GM23248 (cell line): ENCODE measurements at regions not wholly inside any gene's neighbourhood (a gene's known extent, or its start where the extent isn't known, plus 50 kb on each side); places are given as distances from the start of the nearest gene placed in this dataset.
"Not testable (repeated sequence)": the region's sequence is repeated elsewhere in the genome, so short reads cannot be mapped to it uniquely, and the experiment has no call there.

Experiments
- DNase-seq: peaks from one replicate; pipeline ENCODE4 v3.0.0-alpha.2; 2015
- H2AFZ ChIP-seq: fragments of 200-600 bp; sonication (generic); 2 replicates; pipeline ENCODE4 v1.6.1; 2016; ENCODE audit warnings: antibody characterized with exemption
- H3F3A ChIP-seq: fragments of 200-600 bp; sonication (generic); 2 replicates; pipeline ENCODE4 v1.6.1; 2016; ENCODE audit warnings: mild to moderate bottlenecking, antibody characterized with exemption, mixed run types; ENCODE audit not compliant: insufficient read depth
- H3K27ac ChIP-seq: fragments of 200-600 bp; sonication (generic); 2 replicates; pipeline ENCODE4 v1.5.1; 2016; ENCODE audit warnings: mild to moderate bottlenecking
- H3K27me3 ChIP-seq: fragments of 200-600 bp; sonication (generic); replicated peaks from 2 replicates; pipeline ENCODE4 v1.6.1; 2016; ENCODE audit warnings: mild to moderate bottlenecking; ENCODE audit not compliant: insufficient read depth
- H3K36me3 ChIP-seq: fragments of 200-600 bp; sonication (generic); 2 replicates; pipeline ENCODE4 v1.6.1; 2016; ENCODE audit warnings: low read depth, mild to moderate bottlenecking
- H3K4me1 ChIP-seq: fragments of 200-600 bp; sonication (generic); 2 replicates; pipeline ENCODE4 v1.6.1; 2016; ENCODE audit warnings: mild to moderate bottlenecking; ENCODE audit not compliant: insufficient read depth
- H3K4me2 ChIP-seq: fragments of 200-600 bp; sonication (generic); one replicate; pipeline ENCODE4 v1.6.1; 2016; ENCODE audit warnings: mild to moderate bottlenecking; ENCODE audit not compliant: unreplicated experiment
- H3K4me3 ChIP-seq: fragments of 200-600 bp; sonication (generic); 2 replicates; pipeline ENCODE4 v1.5.1; 2016; ENCODE audit warnings: mild to moderate bottlenecking
- H3K79me2 ChIP-seq: fragments of 200-600 bp; sonication (generic); 2 replicates; pipeline ENCODE4 v1.6.1; 2016; ENCODE audit warnings: mild to moderate bottlenecking; ENCODE audit not compliant: insufficient read depth
- H3K9ac ChIP-seq: fragments of 200-600 bp; sonication (generic); 2 replicates; pipeline ENCODE4 v1.6.1; 2016; ENCODE audit warnings: mild to moderate bottlenecking
- H3K9me2 ChIP-seq: fragments of 200-600 bp; sonication (generic); 2 replicates; pipeline ENCODE4 v1.6.1; 2016; ENCODE audit warnings: mixed run types, mild to moderate bottlenecking, moderate library complexity; ENCODE audit not compliant: insufficient read depth
- H3K9me3 ChIP-seq: fragments of 200-600 bp; sonication (generic); one replicate; pipeline ENCODE4 v1.6.1; 2017; ENCODE audit warnings: low read depth
- H4K20me1 ChIP-seq: fragments of 200-600 bp; sonication (generic); 2 replicates; pipeline ENCODE4 v1.6.0; 2016; ENCODE audit not compliant: insufficient read depth
- EZH2 ChIP-seq: fragments of 200-600 bp; sonication (generic); IDR thresholded peaks from 2 replicates; pipeline ENCODE4 v1.6.1; 2018; ENCODE audit warnings: antibody characterized with exemption, mild to moderate bottlenecking; ENCODE audit not compliant: insufficient read depth, poor library complexity, severe bottlenecking
- EZH2phosphoT487 ChIP-seq: fragments of 200-600 bp; sonication (generic); IDR thresholded peaks from 2 replicates; pipeline ENCODE4 v1.6.1; 2018; ENCODE audit warnings: antibody characterized with exemption, moderate library complexity, mild to moderate bottlenecking, low read depth; ENCODE audit not compliant: insufficient read depth
- WGBS, 2 experiments: methylation state at CpG; one replicate each; pipeline ENCODE4 v1.1.6; 2015 to 2017; ENCODE audit warnings: low lambda C conversion rate in 2 of 2, low coverage in 1 of 2; ENCODE audit errors: missing lambda C conversion rate in 2 of 2; 5-methylcytosine and 5-hydroxymethylcytosine counted together
- in situ Hi-C: fragments of 300-500 bp; cut with MboI; formaldehyde crosslinking; loops from 2 replicates; pipeline ENCODE4 v1.15.0; 2020

DNA sequence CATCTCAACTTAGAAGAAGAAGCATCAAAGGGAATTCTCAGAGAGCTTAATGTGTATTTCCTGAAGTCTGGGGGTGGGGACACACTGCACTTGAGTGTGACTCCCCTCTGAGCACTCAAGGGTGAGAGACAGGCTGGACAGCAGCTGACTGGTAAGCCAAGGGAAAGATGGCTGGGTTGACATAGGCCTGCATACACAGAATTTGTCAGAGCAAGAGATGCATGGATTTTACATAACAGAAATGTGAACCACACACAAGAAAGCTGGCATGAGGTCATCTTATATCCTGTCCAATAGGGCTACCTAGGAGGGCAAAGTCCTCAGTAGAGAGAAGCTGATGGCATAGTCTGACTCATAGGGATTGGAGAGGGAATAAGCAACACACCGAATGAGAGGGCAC, 114.3 kb upstream of the EPB41L4A start:
- H3F3A ChIP-seq: no peaks in the 10 kb centered on the region
- in situ Hi-C loops: no loop called here
- H3K36me3 ChIP-seq: no peaks in the 10 kb centered on the region
- H2AFZ ChIP-seq: no peak overlapping the region
- TF ChIP-seq EZH2 (no peak), EZH2phosphoT487 (no peak)
- no peak overlapping the region for H3K9ac ChIP-seq
- no peaks in the 10 kb centered on the region for H4K20me1 ChIP-seq
- H3K27ac ChIP-seq: no peak overlapping the region
- DNase-seq: no peak
- H3K4me2 ChIP-seq: no peak overlapping the region
- no peaks in the 10 kb centered on the region for H3K27me3 ChIP-seq
- no peaks in the 10 kb centered on the region for H3K4me1 ChIP-seq
- no peaks in the 10 kb centered on the region for H3K9me2 ChIP-seq
- 0% methylated on average over 1 of the region's 1 CpG for WGBS, 2 experiments
- H3K4me3 ChIP-seq: no peak overlapping the region
- H3K9me3 ChIP-seq: no peaks in the 10 kb centered on the region
- no peaks in the 10 kb centered on the region for H3K79me2 ChIP-seq

GRCh38 chr5:112534067-112534583, 115.0 kb upstream of the EPB41L4A start:
- H3F3A ChIP-seq: no peaks in the 10 kb centered on the region
- TF ChIP-seq EZH2phosphoT487: no peak
- no peak for TF ChIP-seq EZH2
- no peak overlapping the region for H3K4me2 ChIP-seq
- H4K20me1 ChIP-seq: no peaks in the 10 kb centered on the region
- no peak for DNase-seq
- H3K4me1 ChIP-seq: no peaks in the 10 kb centered on the region
- no peak overlapping the region for H2AFZ ChIP-seq
- no peaks in the 10 kb centered on the region for H3K79me2 ChIP-seq
- 32 to 73% methylated on average over 1 of the region's 1 CpG for WGBS, 2 experiments
- no peaks in the 10 kb centered on the region for H3K9me3 ChIP-seq
- H3K9ac ChIP-seq: no peak overlapping the region
- H3K27ac ChIP-seq: no peak overlapping the region
- no peaks in the 10 kb centered on the region for H3K9me2 ChIP-seq
- H3K36me3 ChIP-seq: no peaks in the 10 kb centered on the region
- in situ Hi-C loops: no loop called here
- H3K4me3 ChIP-seq: no peak overlapping the region
- H3K27me3 ChIP-seq: no peaks in the 10 kb centered on the region

DNA sequence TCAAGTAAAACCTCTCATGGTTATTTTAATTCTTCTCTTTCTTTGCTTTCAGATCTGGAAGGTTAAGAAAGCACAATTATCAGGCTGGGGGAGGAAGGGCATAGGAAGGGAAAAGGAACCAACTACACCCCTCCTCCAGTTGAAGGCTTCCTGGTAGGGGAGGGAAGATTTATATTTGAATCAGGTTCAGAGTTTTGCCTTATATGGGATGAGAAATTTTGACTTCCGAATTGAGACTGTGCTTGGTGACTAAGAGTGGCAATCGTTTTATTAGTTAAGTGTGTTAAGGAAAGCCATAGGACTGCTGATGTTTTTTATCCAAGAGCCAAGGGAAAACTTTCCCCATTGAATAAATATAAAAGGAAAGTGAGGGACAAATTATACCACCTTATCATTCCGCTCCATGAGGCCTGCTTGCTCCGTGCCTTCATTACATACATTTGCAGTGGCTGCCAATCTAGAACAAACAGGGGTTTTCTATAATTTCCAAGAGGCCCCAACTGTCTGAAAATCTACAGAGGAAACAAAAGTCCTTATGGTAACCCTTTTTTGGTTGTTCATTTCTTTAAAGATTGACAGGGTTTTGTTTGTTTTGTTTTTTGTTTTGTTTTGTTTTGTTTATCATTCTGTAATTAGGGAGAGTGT, 115.7 kb upstream of the EPB41L4A start:
- H3K9me2 ChIP-seq: no peaks in the 10 kb centered on the region
- DNase-seq: no peak
- no peaks in the 10 kb centered on the region for H3K36me3 ChIP-seq
- H3K9me3 ChIP-seq: no peaks in the 10 kb centered on the region
- in situ Hi-C loops: no loop called here
- no peak overlapping the region for H3K4me3 ChIP-seq
- TF ChIP-seq EZH2phosphoT487: no peak
- TF ChIP-seq EZH2: no peak
- H3K4me1 ChIP-seq: no peaks in the 10 kb centered on the region
- no peaks in the 10 kb centered on the region for H3K79me2 ChIP-seq
- H2AFZ ChIP-seq: no peak overlapping the region
- no peak overlapping the region for H3K4me2 ChIP-seq
- WGBS, 2 experiments: 36 to 41% methylated on average over 4 of the region's 4 CpGs
- no peaks in the 10 kb centered on the region for H4K20me1 ChIP-seq
- H3K27me3 ChIP-seq: no peaks in the 10 kb centered on the region
- no peaks in the 10 kb centered on the region for H3F3A ChIP-seq
- H3K27ac ChIP-seq: no peak overlapping the region
- no peak overlapping the region for H3K9ac ChIP-seq

DNA sequence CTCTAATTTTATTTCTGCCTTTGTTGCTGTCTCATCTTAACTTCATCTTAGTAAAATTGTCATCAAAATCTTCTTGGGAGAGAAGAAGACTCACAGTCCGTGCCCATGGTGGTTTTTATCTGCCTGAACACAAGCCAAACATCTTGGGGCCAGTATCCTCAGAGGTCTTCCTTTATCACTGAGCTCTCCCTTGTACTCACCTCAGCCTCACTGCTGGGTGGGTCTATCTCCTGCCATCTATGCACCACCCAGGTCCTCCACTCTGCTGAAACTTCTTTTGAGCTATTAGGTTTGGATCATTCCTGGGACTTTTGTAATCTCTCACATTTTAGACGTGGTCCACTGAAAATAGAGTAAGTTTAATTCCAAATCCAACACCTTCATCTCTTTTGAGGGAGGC, 116.3 kb upstream of the EPB41L4A start:
- Histone ChIP-seq H3K27ac (no peak overlapping the region), H4K20me1 (no peaks in the 10 kb centered on the region), H2AFZ (no peak overlapping the region), H3K4me1 (no peaks in the 10 kb centered on the region), H3F3A (no peaks in the 10 kb centered on the region), H3K79me2 (no peaks in the 10 kb centered on the region), H3K36me3 (no peaks in the 10 kb centered on the region), H3K9me3 (no peaks in the 10 kb centered on the region), H3K9ac (no peak overlapping the region), H3K4me2 (no peak overlapping the region), H3K27me3 (no peaks in the 10 kb centered on the region; the same call in 1 of the 2 replicates), H3K4me3 (no peak overlapping the region), H3K9me2 (no peaks in the 10 kb centered on the region)
- DNase-seq: no peak
- no peak for TF ChIP-seq EZH2phosphoT487
- TF ChIP-seq EZH2: no peak
- in situ Hi-C loops: no loop called here
- WGBS, 2 experiments: 35% methylated on average over 2 of the region's 2 CpGs

- H3K27ac ChIP-seq, H3K27me3 ChIP-seq, DNase-seq, H3K4me1 ChIP-seq, H3K9me2 ChIP-seq, H3K4me3 ChIP-seq, in situ Hi-C loops, H4K20me1 ChIP-seq, H3K36me3 ChIP-seq, H3K4me2 ChIP-seq, H3K9me3 ChIP-seq, H3K79me2 ChIP-seq, H2AFZ ChIP-seq, H3K9ac ChIP-seq: not testable (repeated sequence)
- 0 out of 2 replicates have a peak, but pooled peaks cover 11% of the 10 kb centered on the region for H3F3A ChIP-seq
- WGBS, 2 experiments: 22 to 27% methylated on average over 3 of the region's 3 CpGs
Measured at GRCh38 chr5:112544558-112544957, 125.5 kb upstream of the EPB41L4A start.
